IPS-18c (cell line): ENCODE measurements at regions not wholly inside any gene's neighbourhood (a gene's known extent, or its start where the extent isn't known, plus 50 kb on each side); places are given as distances from the start of the nearest gene placed in this dataset.

ENCODE experiments used
- H3K4me3 ChIP-seq: 2 replicates; pipeline ENCODE4 v1.7.0; 2013; ENCODE audit warnings: low read depth, mild to moderate bottlenecking, low read length, moderate library complexity; ENCODE audit not compliant: insufficient read depth
- H3K9me3 ChIP-seq: one replicate; pipeline ENCODE4 v1.6.1; 2013; ENCODE audit warnings: mild to moderate bottlenecking, low read length, moderate library complexity; ENCODE audit not compliant: control insufficient read depth, insufficient read depth

GRCh38 chr21:38951095-38951730 lies 145.5 kb downstream of the ETS2 start:
- Histone ChIP-seq H3K9me3 (peaks cover 3% of the 10 kb centered on the region), H3K4me3 (no peak overlapping the region)

- Histone ChIP-seq H3K9me3 (peaks cover 3% of the 10 kb centered on the region), H3K4me3 (no peak overlapping the region)
Measured at GRCh38 chr21:38950435-38951094, 144.8 kb downstream of the ETS2 start.

- Histone ChIP-seq H3K9me3 (no peaks in the 10 kb centered on the region), H3K4me3 (no peak overlapping the region)
Measured at GRCh38 chr21:38949070-38949380, 143.3 kb downstream of the ETS2 start.

- Histone ChIP-seq H3K4me3 (no peak overlapping the region), H3K9me3 (no peaks in the 10 kb centered on the region)
Measured at GRCh38 chr21:38948377-38949069, 142.8 kb downstream of the ETS2 start.

GRCh38 chr21:38945545-38946245 lies 140.0 kb downstream of the ETS2 start:
- Histone ChIP-seq H3K4me3 (no peak overlapping the region), H3K9me3 (no peaks in the 10 kb centered on the region)

- Histone ChIP-seq H3K4me3 (no peak overlapping the region), H3K9me3 (no peaks in the 10 kb centered on the region)
Measured at GRCh38 chr21:38944903-38945302, 139.2 kb downstream of the ETS2 start.

GRCh38 chr21:38944402-38944801 lies 138.7 kb downstream of the ETS2 start:
- Histone ChIP-seq H3K9me3 (no peaks in the 10 kb centered on the region), H3K4me3 (no peak overlapping the region)

- Histone ChIP-seq H3K9me3 (no peaks in the 10 kb centered on the region), H3K4me3 (no peak overlapping the region)
Measured at GRCh38 chr21:38942748-38943211, 137.1 kb downstream of the ETS2 start.

- no peak overlapping the region for H3K4me3 ChIP-seq
Measured at GRCh38 chr21:38938769-38939168, 133.0 kb downstream of the ETS2 start.

GRCh38 chr21:38938343-38938742 lies 132.6 kb downstream of the ETS2 start:
- Histone ChIP-seq H3K4me3 (no peak overlapping the region), H3K9me3 (no peaks in the 10 kb centered on the region)

More at GRCh38 chr21:38938769-38939168, 133.0 kb downstream of the ETS2 start:
- no peaks in the 10 kb centered on the region for H3K9me3 ChIP-seq

GRCh38 chr21:38937844-38938243 lies 132.1 kb downstream of the ETS2 start:
- Histone ChIP-seq H3K9me3 (no peaks in the 10 kb centered on the region), H3K4me3 (no peak overlapping the region)

GRCh38 chr21:38937286-38937790 lies 131.6 kb downstream of the ETS2 start:
- Histone ChIP-seq H3K9me3 (no peaks in the 10 kb centered on the region), H3K4me3 (no peak overlapping the region)

- Histone ChIP-seq H3K4me3 (no peak overlapping the region), H3K9me3 (no peaks in the 10 kb centered on the region)
Measured at GRCh38 chr21:38936240-38936639, 130.5 kb downstream of the ETS2 start.

- Histone ChIP-seq H3K4me3 (no peak overlapping the region), H3K9me3 (no peaks in the 10 kb centered on the region)
Measured at GRCh38 chr21:38933731-38934130, 128.0 kb downstream of the ETS2 start.

- Histone ChIP-seq H3K4me3 (no peak overlapping the region), H3K9me3 (no peaks in the 10 kb centered on the region)
Measured at GRCh38 chr21:38931291-38931690, 125.6 kb downstream of the ETS2 start.

GRCh38 chr21:38930853-38931252 lies 125.1 kb downstream of the ETS2 start:
- Histone ChIP-seq H3K4me3 (no peak overlapping the region), H3K9me3 (no peaks in the 10 kb centered on the region)

- no peaks in the 10 kb centered on the region for H3K9me3 ChIP-seq
- H3K4me3 ChIP-seq = no peak overlapping the region
Measured at GRCh38 chr21:38930066-38930465, 124.3 kb downstream of the ETS2 start.

GRCh38 chr21:38929652-38930051 lies 123.9 kb downstream of the ETS2 start:
- H3K9me3 ChIP-seq = no peaks in the 10 kb centered on the region
- H3K4me3 ChIP-seq = no peak overlapping the region
